ENCODE measurements at regions not wholly inside any gene's neighbourhood (a gene's known extent, or its start where the extent isn't known, plus 50 kb on each side); places are given as distances from the start of the nearest gene placed in this dataset.

DNA sequence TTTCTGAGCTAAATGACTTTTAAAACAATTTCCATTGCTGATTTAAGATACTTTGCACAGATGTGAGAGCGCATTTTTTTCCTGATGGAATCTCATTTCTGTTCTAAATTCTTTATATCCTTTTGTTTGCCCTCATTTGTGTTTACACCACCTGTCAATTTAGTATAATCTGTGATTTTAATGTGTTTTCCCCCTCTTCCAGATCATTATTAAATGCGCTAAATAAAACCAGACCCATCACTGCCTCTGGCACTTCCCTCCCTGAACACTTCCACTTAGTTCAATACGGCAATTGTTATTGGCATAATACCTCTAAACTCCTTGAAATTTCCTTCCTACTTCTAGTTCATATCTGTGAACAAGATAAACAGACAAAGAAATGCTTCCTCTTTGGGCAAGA lies 186.9 kb upstream of the ADGRL2 start:
- DNase-seq, result no peak

DNA sequence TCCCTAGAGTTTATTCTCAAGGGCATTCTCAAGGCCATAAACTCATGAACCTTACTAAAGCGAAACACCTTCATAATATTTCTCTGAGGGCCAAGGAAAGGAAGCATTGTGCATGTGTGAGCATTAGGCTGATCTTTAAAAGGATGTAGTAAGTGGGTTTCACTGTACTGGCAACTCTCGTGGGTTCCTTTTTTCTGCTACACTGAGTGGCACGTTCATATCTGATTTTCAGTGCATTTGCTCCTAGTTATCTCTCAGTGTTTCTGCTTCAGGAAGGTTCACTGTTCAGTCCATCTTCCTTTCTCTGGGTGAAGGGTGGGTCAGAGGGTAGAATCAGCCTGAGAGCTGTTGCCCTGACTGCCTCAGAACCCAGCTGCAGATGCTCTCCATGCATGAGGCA lies 192.8 kb upstream of the ADGRL2 start:
- DNase-seq, result no peak

DNA sequence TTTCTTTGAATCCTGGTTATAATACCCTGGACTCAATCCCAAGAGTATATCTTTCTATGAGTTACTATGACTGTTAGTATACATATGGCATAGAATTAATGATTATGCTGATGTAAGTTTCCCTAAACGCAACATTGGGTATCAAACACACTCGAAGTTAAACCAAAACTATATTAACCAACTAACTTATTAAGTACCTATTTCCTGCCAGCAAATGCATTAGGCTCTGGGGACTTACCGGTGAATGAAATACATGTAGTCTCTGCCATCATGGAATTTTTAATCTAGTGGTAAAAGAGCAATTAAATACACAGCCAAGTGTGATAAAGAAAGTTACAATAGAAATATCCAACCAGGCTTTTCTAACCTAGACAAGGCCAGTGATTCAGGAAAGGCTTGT lies 193.6 kb upstream of the ADGRL2 start:
- no peak for DNase-seq

DNA sequence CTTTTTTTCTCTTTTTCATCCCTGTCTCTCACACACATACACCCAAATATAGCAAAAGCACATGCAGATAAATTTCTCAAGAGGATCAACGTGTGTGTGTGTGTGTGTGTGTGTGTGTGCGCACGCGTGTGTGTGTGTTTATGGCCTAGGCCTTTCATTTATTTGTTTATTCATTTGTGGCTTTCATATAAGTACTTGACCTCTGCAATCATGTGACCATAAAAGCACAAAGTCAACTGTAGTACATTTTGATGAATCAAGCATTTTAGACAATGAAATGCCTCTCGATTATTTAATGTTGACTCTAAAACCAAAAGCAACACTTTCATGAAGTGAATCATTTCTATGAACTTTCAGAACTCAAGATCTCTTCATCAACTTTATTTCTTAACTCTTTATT lies 194.1 kb upstream of the ADGRL2 start:
- no peak for DNase-seq

DNA sequence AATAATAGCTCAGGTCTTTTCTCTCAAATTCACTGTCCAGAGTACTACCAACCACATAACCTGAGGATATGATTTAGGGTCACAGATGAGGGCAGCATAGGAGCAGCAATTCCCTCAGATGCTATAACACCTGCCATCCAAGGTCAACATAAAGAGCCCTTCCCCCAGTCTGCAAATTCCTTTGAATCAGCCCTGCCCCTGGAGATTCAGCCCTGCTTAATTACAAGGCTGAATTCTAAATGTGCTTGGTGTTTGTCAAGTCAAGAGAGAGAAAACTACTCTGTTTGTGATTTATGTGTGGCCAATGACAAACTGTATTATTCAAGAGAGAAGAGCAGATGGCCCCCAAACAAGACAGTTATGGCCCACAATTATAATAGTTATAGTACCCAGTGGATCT lies 195.7 kb upstream of the ADGRL2 start:
- DNase-seq, result peak; percentile 61

DNA sequence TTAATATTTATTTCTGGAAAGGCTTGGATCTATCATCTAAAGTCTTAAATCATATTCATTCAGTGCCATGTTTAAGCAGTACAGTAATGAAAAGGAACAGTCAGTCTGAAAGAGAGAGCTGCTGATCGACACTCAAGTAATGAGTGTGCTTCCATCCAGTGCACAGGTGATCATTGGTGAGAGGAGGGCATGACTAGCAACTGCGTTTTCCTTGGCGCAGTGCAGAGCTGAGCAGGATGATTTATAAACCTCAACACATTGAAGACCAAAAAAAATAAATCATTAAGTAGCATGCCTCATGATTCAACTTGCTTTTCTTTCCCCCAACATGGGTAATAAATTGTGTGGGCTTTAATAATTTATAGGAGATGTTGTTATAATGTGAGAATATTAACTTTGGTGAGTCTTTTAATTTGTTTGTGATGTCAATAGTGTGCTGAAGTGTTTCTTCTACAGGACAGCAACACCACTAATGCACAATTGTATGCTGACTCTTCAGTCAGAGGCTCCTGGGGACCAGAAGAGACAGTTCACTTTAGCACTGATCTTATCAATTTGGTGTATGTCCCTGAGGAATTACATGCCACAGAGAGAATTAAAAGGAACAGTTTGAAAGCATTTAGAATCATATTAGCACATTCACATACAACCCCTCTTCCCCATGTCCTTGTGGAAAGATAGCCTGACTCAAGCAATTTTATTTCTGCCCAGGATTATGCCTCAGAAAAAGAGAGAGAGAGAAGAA lies 199.7 kb upstream of the ADGRL2 start:
- no peak for DNase-seq

DNA sequence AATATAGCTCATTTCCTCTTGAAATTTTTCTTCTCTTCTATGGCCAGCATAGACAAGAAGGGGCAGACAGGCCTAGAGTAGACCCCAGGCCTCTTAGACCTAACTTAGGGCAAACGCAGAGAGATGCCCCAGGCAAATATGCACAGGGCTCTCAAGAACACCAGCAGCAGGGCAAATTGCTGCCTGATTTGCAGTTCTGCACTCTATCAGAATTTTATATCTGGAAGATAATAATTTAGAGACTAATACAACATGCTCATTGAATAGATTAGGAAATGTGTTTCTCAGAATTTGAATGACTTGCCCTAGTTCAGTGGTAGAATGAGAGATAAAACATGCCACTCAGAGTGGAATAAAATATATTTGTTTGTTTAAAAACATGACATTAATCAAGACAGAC lies 200.4 kb upstream of the ADGRL2 start:
- no peak for DNase-seq

DNA sequence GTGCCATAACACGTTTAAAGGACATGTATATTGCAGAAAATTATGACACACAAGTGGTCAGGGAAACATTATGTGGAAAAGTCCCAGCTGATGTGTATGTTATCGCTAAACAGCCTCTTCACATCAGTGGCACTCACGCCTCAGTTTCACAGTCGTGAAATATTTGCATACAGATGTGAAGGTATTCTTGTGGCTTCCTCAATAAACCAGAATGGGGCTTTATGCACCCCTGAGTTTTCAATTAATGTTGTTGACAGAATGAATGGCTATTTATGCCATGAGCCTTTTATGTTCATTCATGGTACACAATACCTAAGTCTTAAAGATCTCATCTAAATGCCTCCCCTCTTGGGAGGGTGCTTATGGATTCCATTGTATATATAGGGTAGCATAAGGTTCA lies 202.1 kb upstream of the ADGRL2 start:
- DNase-seq, result no peak

DNA sequence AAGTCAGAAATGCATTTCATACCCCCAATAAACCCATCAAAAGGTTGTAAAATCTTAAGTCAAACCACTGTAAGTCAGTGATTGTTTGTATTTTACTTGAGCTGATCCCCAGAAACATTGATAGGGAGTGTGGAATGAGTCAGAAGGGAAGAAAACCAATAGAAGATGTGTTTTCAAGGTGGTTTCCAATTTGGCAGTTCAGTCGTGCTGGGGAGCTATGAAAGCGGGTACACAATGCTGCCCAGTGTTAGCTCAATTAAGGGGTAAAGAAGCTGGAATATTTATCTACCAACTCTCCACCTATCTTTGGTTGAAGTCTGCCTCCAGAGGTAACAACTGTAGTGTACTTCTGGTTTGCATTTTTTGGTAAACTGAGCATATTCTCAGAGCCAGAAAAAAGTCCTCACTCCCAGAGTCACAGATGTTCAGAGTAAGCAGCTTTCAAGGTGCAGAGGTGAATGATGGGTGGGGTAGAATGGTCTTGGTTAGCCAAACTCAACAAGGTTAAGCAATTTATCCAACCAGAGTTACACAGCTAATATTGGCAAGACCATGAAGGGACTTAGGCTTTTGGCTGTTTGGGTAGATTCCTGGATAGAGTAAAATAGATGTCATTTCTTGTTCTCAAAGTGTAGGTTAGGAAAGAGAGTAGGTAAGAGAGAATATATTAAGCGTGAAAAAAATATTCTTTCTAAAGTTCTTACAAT lies 202.9 kb upstream of the ADGRL2 start:
- DNase-seq, result no peak

DNA sequence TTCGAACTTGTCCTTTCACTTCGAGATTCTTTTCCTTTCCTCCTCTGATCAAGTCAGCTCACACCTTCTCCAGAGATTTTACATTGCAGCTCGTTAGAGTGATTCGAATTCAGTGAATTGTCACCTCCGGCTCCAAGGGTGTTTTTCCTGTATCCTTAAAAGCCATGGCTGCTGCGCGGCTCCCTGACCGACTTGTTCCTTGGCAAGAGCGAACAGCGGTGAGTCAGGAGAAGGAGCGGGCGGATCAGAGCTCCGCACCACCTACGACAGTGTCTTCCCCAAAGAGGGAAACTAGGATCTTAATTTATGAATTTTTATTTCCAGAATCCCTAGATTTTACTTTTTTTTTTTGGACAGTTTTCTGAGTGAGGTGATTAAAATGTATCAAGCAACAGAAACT lies 204.4 kb upstream of the ADGRL2 start:
- DNase-seq, result no peak

DNA sequence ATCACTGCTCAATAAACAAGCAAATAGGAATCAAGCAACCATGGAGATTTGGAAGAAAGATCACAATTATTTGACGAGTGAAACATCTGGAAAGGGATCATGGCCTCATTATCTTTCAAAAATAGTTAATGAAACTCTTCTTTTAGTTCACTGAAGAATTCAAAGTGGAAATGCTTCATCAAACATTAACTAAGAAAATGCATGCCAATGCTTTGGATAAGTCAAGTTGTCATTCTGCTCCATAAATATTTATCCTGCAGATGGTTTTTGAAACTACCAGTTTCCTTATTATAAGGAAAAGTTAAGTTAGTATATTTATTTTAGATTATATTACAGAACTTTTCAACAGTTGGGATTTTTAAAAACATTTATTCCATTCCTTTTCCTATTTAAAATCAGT lies 206.5 kb upstream of the ADGRL2 start:
- DNase-seq, result no peak

DNA sequence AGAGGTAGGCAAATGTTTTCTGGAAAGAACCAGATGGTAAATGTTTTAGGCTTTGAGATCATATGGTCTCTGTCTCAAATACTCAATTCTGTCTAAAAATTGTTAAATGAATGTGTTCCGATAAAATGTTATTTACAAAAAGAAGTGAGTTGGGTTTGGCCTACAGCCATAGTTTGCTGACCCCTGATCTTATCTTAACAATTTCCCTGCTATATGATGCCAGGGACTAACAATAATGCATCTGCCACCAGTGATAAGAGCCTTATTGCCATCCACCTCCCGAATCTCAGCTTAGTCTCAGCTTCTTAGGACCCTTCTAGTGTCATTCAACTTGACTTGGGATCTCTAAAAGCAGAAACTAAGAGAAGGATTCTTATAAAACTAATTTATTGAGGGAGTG lies 208.5 kb upstream of the ADGRL2 start:
- no peak for DNase-seq

DNA sequence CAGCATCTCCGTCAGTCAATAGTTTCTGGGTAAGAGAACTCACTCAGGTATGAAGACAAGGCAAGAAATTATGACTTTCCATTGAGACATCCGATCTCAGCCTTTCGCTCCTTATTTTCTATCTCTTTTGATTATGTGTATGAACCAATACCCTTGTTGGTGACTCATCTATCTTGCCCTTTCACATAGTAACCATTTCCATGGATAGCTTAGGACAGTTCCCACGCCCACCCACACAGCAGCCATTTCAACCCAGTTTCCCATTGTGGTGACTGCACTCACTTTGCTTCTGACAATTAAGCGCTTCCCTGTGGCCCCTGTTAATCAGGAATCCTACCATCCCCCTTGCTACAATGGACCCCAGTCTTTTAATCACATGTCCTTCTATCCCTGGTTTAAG lies 210.6 kb upstream of the ADGRL2 start:
- no peak for DNase-seq

DNA sequence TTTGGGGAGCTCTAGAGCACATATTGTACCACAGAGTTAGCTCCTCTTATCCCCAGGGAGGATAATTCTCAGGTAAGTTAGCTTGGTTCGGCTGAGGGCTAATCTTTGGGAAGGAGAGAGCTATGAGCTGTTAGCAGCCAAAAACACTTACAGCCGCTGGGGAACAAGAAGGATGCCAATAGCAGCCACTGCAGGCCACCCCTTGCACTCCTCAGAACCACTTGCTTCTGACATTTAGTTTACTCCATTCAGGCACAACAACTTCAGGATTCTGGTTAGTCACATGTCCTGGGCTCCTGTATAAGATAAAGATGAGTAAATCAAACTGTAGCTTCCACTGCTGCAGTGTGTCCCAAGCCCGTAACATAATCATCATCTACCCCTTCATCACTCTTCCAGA lies 212.6 kb upstream of the ADGRL2 start:
- DNase-seq, result no peak

DNA sequence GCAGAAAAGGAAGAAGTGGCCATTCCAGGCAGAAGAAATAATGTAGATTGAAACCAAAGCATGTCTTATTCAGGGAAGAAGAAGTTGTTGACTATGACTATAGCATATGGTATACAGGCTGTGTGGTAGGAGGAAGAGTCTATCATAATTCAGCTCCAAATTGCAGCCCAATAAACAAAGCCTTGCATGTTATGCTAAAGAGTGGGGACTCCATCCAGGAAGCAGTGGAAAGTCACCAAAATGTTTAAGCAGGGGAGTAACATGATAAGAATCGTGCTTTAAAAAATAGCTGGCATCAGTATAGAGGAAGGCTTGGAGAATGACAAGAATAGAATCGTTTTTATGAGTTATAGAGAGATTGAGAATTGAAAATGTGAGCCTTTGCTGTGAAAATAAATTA lies 213.3 kb upstream of the ADGRL2 start:
- no peak for DNase-seq

DNA sequence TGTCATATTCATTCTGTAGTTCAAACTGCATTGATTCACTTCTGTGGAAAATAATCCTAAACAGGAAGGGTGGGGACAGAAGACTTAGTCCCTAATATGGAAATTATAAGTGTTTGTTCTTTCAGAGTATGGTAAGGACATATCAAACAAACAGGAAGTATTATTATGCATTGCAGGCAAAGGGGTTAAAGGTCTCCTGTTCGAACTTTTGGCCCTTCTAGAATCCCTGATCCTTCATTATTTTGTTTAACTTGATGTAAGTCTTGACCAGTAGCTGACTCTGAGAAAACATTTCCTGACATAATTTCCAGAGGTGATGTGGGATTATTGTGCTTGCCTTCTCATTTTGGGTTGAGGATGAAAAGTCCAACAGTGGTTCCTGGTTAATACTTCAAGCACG lies 215.4 kb upstream of the ADGRL2 start:
- DNase-seq, result no peak

DNA sequence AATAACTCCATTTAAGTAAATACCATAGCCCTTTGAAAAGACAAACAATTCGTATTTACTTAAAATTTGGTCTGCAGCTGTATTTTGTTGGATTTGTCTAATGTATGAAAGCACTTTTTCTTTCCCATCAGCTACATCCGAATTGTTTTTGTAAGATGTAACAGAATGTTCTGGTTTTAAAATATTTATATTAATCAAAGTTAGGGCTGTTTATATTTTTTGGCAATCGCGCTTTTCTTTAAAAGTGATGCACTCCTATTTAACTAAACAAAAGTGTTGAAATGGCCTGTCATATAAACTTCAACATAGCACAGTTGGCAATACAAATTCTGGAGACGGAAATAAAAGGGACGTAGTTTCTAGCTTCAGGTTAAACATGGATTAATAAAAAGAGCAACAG lies 216.3 kb upstream of the ADGRL2 start:
- no peak for DNase-seq

DNA sequence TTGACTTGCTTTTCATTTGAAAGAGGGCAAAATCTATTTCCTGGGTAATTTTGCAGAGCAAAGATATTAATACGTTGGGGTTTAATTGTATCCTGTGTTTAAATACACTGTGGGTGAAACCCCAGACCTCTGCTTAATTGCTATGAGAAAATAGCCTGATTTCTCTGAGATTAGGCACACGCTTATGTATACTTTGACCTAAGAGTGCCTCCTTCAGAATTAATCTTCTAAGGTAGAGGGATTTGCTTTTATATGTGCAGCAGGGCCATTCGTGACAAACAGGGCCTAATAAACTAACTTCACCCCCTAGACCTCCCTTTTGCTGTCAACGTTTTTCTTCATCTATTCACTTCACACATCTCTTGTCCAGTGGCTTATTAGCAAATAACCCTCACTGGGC lies 216.9 kb upstream of the ADGRL2 start:
- DNase-seq, result no peak

DNA sequence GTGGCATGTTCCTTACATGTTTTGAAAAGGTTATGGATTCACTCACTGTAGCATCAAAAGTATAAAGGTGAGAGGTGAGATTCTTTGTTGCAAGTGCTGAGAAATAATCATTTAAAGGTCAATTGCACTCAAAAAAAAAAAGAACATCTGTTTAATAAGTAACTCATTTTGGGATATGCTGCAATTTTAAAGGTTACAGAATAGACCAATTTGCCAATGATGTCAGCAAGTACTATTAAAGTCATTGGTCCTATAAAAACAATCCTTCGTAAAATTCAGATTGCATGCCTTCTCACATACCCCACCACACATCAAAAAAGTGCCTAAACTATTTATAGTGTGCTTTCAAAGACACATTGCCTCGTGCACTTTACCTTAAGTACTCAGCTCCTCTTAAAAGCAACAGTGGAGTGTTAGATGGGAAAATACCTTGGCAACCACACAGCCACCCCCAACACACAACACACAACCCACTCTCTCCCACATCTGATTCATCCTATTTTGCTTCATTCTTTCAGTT lies 218.2 kb upstream of the ADGRL2 start:
- no peak for DNase-seq

DNA sequence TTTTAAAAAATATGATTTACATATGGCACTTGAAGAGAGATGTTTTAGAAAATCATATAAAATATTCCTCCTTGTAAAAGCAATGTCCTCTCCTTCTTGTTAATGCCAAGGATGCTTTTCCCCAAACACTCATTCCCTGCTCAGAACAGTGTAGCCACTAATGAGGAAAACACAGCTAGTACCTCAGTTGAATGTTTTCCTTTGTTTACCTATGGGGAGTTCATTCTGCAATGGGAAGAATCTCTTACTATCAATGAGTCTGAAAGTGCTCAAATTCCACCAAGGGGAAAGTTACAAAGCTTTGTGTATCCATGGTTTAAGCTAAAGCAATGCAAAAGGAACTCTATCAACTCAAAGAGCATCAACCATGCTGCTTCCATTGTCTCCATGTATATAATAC lies 221.9 kb upstream of the ADGRL2 start:
- DNase-seq, result no peak

DNA sequence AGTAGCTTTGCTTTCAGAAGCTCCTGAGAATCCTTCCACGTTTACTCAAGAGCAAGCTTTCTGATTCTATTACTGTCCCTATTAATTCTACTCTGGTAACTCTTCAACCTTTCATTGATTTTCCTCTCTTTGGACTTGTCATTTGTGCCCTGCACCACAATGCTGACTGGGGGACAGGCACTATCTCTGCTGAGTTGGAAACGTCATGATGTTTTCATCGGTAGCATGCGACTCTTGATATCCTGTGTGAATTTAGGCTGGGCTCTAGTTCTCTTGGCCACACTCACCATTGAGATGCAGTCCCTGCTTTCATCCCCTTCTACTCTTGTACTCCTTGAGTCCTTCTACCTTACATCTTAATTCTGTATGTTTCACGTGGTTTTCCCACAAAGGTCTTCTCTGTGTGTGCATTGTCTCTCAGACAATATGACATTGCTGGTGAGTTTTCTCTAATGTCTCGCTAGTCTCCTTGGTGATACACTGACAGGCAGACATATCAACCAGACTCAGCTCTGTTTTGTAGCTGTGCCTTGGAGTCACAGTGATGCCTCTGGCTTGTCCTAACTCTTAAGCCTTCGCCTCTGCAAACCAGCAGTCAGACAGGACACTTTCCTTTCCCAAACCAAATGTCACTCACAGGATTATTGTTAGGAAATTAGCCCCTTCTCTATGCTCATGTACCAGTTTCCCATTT lies 223.6 kb upstream of the ADGRL2 start:
- no peak for DNase-seq

DNA sequence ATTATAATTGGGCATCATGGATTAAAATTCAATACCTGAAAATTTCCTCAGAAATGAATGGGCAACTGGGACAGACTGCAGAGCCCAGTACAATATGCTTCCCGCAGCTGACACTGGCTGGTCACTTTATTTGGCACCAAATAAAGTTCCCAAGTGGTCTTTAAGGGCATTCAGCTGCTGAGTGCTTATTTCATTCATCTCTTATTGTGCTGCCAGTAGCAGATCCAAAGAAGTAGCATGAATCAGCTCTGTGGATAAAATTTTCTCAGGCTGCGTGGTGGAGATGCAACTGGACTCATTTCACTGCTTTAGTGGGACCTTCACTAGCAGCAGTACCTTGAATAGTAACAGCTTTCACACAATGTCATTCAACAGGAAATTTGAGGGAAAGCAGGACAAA lies 226.3 kb upstream of the ADGRL2 start:
- no peak for DNase-seq

DNA sequence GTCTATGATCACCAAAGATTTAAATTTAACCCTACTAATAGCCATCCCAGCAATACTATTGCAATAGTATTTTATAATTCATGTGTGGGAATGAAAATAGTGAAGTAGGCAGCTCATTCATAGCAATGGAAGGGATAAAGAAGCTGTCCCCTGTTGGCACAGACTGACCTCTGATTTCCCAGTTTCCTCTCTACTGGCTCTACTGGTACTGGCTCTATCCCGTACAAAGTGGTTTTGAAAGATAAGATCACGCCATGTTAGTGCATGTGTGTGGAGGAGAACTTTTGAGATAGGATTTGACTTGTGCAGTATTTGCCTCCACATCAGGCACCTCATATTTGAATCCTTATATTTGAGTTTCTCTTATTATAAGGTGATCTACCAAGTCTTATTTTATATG lies 227.3 kb upstream of the ADGRL2 start:
- DNase-seq, result no peak

DNA sequence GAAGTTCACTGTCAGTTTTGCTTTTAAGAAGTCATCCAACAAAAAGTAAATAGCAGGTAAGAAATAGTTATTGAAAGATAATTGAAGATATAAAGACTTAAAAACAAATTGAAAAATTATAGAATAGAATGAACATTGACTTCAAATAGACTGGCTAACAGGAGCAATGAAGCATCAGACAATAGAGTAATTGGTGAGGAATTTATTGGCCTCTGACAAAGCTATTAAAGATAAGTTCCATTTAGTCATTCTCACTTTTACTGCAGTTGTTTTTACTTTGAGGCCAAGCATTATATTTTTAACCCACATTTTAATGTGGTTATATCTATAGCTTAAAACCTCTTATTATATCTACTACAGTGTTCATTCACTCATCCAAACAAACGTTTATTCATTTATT lies 228.8 kb upstream of the ADGRL2 start:
- no peak for DNase-seq
